ENCODE measurements at regions not wholly inside any gene's neighbourhood (a gene's known extent, or its start where the extent isn't known, plus 50 kb on each side); places are given as distances from the start of the nearest gene placed in this dataset.

DNA sequence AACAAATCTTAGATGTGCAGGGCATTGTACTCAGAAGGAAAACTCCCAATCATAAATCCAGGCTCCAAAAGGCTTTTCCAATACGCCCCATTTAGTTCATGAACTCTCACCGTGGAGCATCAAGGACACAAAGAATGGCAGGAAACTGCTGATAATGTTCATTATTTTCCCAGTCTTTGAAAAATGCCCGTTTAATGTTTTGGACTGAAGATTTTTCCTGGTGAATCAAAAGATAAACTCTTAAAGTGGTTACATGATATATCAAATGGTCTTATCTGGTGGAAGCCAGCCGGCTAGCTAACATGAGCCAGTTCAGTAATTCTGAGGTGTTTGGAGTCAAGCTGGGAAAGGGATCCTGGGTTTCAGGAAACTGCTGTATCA is 62.1 kb upstream of the AP1S2 start:
- TF ChIP-seq, protein P1, sequence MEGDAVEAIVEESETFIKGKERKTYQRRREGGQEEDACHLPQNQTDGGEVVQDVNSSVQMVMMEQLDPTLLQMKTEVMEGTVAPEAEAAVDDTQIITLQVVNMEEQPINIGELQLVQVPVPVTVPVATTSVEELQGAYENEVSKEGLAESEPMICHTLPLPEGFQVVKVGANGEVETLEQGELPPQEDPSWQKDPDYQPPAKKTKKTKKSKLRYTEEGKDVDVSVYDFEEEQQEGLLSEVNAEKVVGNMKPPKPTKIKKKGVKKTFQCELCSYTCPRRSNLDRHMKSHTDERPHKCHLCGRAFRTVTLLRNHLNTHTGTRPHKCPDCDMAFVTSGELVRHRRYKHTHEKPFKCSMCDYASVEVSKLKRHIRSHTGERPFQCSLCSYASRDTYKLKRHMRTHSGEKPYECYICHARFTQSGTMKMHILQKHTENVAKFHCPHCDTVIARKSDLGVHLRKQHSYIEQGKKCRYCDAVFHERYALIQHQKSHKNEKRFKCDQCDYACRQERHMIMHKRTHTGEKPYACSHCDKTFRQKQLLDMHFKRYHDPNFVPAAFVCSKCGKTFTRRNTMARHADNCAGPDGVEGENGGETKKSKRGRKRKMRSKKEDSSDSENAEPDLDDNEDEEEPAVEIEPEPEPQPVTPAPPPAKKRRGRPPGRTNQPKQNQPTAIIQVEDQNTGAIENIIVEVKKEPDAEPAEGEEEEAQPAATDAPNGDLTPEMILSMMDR (IDR thresholded peaks at IDR 0.05; ENCODE audit: insufficient read depth, low read depth, low read length), result no peak
- no peak for TF ChIP-seq EZH2 (IDR thresholded peaks at IDR 0.05; ENCODE audit: insufficient read depth, low read length)

Measured in astrocyte (in vitro differentiated cells and primary cell).